ENCODE measurements at regions not wholly inside any gene's neighbourhood (a gene's known extent, or its start where the extent isn't known, plus 50 kb on each side); places are given as distances from the start of the nearest gene placed in this dataset.

DNA sequence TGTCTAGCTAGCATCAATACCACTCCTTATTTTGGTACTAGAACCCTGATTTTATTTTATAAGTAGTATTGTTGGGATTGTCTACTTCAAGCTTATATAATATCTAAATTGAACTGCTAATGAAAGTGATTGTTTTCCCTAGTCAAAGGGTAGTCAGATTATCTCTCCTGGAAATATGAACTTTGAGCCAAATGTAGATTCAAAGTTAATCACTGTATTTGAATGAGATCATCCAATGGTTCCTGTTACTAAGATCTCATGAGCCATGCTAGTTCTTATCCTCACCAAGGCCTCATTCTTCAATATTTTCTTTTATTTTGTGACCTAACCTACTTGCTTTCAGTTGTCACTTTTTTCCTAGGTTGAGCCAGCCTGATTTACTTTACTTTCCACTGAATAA, 276.7 kb downstream of the RASSF9 start:
- ChIA-PET CTCF (ENCODE audit: unreplicated experiment) (no interaction called here), POLR2A (no interaction called here)
- H3K36me3 ChIP-seq (ENCODE audit: insufficient read depth, low read length), result no peaks in the 10 kb centered on the region
- no peaks in the 10 kb centered on the region for H3K9me3 ChIP-seq (ENCODE audit: low read length)
- no peak overlapping the region for H3K4me2 ChIP-seq (ENCODE audit: low read length)
- H3K79me2 ChIP-seq (ENCODE audit: insufficient read depth, low read depth, low read length), result no peaks in the 10 kb centered on the region
- H3K27ac ChIP-seq (ENCODE audit: low read depth, low read length, poor library complexity, severe bottlenecking), result no peak overlapping the region
- no peak for TF ChIP-seq EZH2phosphoT487 (IDR thresholded peaks at IDR 0.05; ENCODE audit: borderline replicate concordance, low read depth, low read length)
- intact Hi-C loops (cut with micrococcal nuclease; ENCODE audit: unreplicated experiment), result no loop called here
- DNase-seq (ENCODE audit: low spot score), result no peak
- no TSS peak for BruUV-seq (replicated peaks)
- no peaks in the 10 kb centered on the region for H3K9me2 ChIP-seq (ENCODE audit: insufficient read depth, low read length)
- no peaks in the 10 kb centered on the region for H3K4me1 ChIP-seq (ENCODE audit: insufficient read depth, low read length, poor library complexity, severe bottlenecking)
- no peak overlapping the region for H2AFZ ChIP-seq (ENCODE audit: low read length)
- H4K20me1 ChIP-seq (ENCODE audit: insufficient read depth, low read length), result no peaks in the 10 kb centered on the region
- no peak overlapping the region for H3K4me3 ChIP-seq (ENCODE audit: low read depth, low read length, poor library complexity, severe bottlenecking)

DNA sequence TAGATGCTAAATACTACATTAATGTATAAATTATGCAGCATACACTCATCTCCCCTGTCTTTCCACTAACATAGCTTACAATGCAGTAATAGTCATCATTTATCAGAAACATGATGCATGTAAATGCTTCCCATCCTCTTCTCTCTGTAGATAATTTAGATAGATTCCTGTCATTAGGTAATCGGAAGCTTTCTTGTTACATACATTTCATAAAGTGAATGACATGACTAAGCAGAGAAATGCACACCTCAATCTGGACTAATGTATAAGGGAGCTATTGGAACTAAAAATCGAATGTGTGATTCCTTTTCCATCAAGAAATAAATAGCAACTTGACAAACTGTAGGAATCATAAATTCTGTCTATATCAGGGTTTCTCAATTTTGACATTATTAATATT, 273.4 kb downstream of the RASSF9 start:
- Histone ChIP-seq H3K4me1 (ENCODE audit: insufficient read depth, low read length, poor library complexity, severe bottlenecking) (no peaks in the 10 kb centered on the region), H3K9me3 (ENCODE audit: low read length) (no peaks in the 10 kb centered on the region), H3K4me3 (ENCODE audit: low read depth, low read length, poor library complexity, severe bottlenecking) (no peak overlapping the region), H3K36me3 (ENCODE audit: insufficient read depth, low read length) (no peaks in the 10 kb centered on the region), H4K20me1 (ENCODE audit: insufficient read depth, low read length) (no peaks in the 10 kb centered on the region), H3K79me2 (ENCODE audit: insufficient read depth, low read depth, low read length) (no peaks in the 10 kb centered on the region), H3K27ac (ENCODE audit: low read depth, low read length, poor library complexity, severe bottlenecking) (no peak overlapping the region), H3K4me2 (ENCODE audit: low read length) (no peak overlapping the region), H3K9me2 (ENCODE audit: insufficient read depth, low read length) (no peaks in the 10 kb centered on the region), H2AFZ (ENCODE audit: low read length) (no peak overlapping the region)
- BruUV-seq (replicated peaks), result no TSS peak
- DNase-seq (ENCODE audit: low spot score), result no peak
- CTCF ChIA-PET (ENCODE audit: unreplicated experiment), result no interaction called here
- POLR2A ChIA-PET, result interaction anchor here (0.5 kb wide), 1 partner anchor 30 kb away, joined by 3 read pairs; no protein-coding TSS in a partner anchor
- TF ChIP-seq, protein P1, sequence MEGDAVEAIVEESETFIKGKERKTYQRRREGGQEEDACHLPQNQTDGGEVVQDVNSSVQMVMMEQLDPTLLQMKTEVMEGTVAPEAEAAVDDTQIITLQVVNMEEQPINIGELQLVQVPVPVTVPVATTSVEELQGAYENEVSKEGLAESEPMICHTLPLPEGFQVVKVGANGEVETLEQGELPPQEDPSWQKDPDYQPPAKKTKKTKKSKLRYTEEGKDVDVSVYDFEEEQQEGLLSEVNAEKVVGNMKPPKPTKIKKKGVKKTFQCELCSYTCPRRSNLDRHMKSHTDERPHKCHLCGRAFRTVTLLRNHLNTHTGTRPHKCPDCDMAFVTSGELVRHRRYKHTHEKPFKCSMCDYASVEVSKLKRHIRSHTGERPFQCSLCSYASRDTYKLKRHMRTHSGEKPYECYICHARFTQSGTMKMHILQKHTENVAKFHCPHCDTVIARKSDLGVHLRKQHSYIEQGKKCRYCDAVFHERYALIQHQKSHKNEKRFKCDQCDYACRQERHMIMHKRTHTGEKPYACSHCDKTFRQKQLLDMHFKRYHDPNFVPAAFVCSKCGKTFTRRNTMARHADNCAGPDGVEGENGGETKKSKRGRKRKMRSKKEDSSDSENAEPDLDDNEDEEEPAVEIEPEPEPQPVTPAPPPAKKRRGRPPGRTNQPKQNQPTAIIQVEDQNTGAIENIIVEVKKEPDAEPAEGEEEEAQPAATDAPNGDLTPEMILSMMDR (conservative IDR thresholded peaks at IDR 0.05; ENCODE audit: low read length), result no peak
- no peak for TF ChIP-seq EZH2phosphoT487 (IDR thresholded peaks at IDR 0.05; ENCODE audit: borderline replicate concordance, low read depth, low read length)
- intact Hi-C loops (cut with micrococcal nuclease; ENCODE audit: unreplicated experiment), result no loop called here

DNA sequence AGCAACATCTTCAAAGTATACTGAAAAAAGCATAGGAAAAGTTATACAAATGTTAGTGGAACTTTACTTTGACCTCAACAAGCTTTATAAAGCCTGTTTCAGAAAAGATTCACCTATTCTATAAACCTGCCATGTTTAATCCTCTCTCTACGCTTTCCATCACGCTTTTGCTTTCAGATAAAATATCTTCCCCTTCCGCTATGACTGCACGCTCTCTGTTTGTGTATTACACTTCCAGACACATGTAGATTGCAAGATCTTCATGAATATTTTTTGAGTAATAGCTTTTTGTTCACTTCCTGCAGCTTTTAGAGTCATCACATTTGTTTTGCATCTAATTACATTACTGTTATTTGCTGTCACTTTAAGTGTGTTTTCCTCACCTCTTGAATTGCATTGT, 271.4 kb downstream of the RASSF9 start:
- no peak for DNase-seq (ENCODE audit: low spot score)
- intact Hi-C loops (cut with micrococcal nuclease; ENCODE audit: unreplicated experiment), result no loop called here
- ChIA-PET CTCF (ENCODE audit: unreplicated experiment) (no interaction called here), POLR2A (interaction anchor here (0.8 to 1.9 kb wide), 3 partner anchors 10 to 32 kb away, joined by 3 to 4 read pairs (median 4); no protein-coding TSS in a partner anchor)
- H3K27ac ChIP-seq (ENCODE audit: low read depth, low read length, poor library complexity, severe bottlenecking), result no peak overlapping the region
- no peaks in the 10 kb centered on the region for H4K20me1 ChIP-seq (ENCODE audit: insufficient read depth, low read length)
- H3K4me3 ChIP-seq (ENCODE audit: low read depth, low read length, poor library complexity, severe bottlenecking), result no peak overlapping the region
- H2AFZ ChIP-seq (ENCODE audit: low read length), result no peak overlapping the region
- H3K4me2 ChIP-seq (ENCODE audit: low read length), result no peak overlapping the region
- TF ChIP-seq EZH2phosphoT487 (IDR thresholded peaks at IDR 0.05; ENCODE audit: borderline replicate concordance, low read depth, low read length), result no peak
- TF ChIP-seq, protein P1 (conservative IDR thresholded peaks at IDR 0.05; ENCODE audit: low read length), result no peak
- H3K36me3 ChIP-seq (ENCODE audit: insufficient read depth, low read length), result no peaks in the 10 kb centered on the region
- no peaks in the 10 kb centered on the region for H3K79me2 ChIP-seq (ENCODE audit: insufficient read depth, low read depth, low read length)
- H3K9me2 ChIP-seq (ENCODE audit: insufficient read depth, low read length), result no peaks in the 10 kb centered on the region
- no peaks in the 10 kb centered on the region for H3K4me1 ChIP-seq (ENCODE audit: insufficient read depth, low read length, poor library complexity, severe bottlenecking)
- no peaks in the 10 kb centered on the region for H3K9me3 ChIP-seq (ENCODE audit: low read length)
- no TSS peak for BruUV-seq (replicated peaks)

Data from OCI-LY7 (cell line).